Retinal pigment epithelial cell (primary cell): ENCODE measurements at regions not wholly inside any gene's neighbourhood (a gene's known extent, or its start where the extent isn't known, plus 50 kb on each side); places are given as distances from the start of the nearest gene placed in this dataset.

ENCODE experiments used
- DNase-seq: peaks from one replicate; pipeline ENCODE4 v3.0.0-alpha.2; 2010; ENCODE audit warnings: low read depth
- H3K4me3 ChIP-seq: 2 replicates; pipeline ENCODE4 v1.5.1; 2011; ENCODE audit warnings: mild to moderate bottlenecking, low read length, control low read depth, moderate library complexity
- TF ChIP-seq, protein P1 (sequence below): conservative IDR thresholded peaks from 2 replicates; pipeline ENCODE4 v1.5.1; 2011; ENCODE audit warnings: low read depth, low read length, control low read depth, inconsistent platforms

DNA sequence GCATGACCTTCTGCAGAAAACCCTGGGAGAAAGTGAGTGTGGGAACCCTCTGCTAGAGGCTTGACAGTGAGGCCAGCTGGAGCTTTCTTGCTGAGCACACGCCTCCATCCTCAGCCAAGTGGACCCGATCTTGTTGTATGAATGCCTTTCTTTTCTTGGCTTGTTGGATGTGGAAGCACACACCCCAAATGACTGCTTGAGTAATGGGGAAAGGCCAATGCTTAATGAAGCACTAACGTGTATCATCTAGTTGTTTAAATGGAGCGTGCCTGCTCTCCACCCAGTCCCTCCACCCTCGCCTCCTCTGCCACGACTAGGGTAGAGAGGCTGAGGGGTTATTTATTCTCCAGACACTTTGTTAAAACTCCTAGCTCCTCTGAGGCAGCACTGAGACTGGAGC lies 54.3 kb upstream of the IKBKE start:
- H3K4me3 ChIP-seq: no peak overlapping the region
- TF ChIP-seq, protein P1, sequence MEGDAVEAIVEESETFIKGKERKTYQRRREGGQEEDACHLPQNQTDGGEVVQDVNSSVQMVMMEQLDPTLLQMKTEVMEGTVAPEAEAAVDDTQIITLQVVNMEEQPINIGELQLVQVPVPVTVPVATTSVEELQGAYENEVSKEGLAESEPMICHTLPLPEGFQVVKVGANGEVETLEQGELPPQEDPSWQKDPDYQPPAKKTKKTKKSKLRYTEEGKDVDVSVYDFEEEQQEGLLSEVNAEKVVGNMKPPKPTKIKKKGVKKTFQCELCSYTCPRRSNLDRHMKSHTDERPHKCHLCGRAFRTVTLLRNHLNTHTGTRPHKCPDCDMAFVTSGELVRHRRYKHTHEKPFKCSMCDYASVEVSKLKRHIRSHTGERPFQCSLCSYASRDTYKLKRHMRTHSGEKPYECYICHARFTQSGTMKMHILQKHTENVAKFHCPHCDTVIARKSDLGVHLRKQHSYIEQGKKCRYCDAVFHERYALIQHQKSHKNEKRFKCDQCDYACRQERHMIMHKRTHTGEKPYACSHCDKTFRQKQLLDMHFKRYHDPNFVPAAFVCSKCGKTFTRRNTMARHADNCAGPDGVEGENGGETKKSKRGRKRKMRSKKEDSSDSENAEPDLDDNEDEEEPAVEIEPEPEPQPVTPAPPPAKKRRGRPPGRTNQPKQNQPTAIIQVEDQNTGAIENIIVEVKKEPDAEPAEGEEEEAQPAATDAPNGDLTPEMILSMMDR: no peak
- DNase-seq: no peak

DNA sequence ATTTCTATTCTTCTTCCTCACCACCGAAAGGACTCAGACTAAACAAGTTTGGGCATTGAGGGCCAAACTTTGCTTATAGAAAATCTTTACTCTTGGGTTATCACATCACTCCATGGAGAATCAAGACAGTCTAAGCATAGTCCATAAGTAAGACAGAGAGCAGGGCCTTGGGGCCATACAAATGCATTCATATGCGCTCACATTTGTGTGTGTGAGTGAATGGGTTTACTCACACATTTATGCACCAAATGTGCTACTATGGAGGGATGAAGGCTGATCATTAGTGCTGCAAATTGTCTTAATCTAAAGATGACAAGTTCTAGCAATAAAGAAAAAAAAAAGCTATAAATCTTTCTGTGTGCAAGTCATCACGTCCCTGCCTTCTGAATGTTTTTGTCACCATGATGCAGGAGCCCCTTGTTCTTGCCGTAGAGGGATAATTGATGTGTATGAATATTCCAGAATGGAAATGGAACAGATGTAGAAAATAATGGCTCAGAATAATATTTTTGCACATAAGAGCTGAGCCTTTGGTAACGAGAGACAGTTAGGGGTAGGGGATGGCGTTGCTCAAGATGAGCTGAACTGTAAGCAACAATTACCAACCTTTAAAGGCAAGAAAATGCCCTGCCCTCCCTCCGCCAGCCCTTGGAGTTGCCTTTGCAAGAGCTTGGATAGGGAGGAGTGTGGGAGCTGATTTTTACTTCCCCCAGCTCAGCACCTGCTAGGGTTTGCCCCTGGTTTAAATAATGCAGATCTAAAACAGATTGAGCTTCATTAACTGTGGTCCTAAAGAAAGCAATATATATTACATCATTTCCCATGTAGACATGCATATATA lies 52.3 kb upstream of the IKBKE start:
- no peak for DNase-seq
- TF ChIP-seq, protein P1: no peak
- no peak overlapping the region for H3K4me3 ChIP-seq

DNA sequence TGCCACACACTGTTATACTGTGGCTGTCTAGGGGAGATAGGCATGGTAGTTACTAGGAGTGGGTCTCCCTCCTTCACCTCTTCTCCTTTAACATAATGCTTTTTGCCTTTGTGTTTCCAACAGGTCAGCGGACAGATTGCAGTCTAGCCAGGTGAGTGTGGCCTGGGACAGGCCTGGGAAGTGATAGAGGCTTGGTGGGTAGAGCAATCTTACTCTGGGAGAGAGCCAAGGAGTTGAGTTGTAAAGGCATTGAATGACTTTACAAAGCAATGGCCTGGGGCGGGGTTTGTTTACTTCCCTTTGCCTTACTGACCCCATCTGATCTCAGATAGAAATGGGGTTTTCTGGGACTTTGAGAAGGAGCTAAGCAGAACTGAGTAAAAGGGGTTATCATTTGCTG lies 51.0 kb upstream of the IKBKE start:
- no peak for DNase-seq
- H3K4me3 ChIP-seq: no peak overlapping the region
- TF ChIP-seq, protein P1: no peak

DNA sequence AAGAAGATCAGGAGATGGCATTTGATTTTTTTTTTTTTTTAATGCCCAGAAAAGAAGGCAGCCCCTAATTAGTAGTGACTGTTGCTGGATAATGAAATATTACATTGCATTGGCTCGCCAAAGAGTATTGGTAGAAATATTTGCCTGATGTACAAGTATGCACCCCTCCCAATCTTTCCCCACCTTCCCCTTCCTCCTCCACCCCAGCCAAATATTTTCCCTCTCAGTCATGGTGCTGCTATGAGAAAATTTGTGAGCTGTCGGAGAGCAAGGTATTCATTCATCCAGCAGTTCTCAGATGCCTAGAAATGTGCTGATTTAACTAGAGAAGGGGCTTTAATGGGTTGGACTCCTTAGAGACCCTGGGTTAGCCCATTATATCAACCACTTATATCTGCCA lies 50.5 kb upstream of the IKBKE start:
- DNase-seq: no peak
- H3K4me3 ChIP-seq: no peak overlapping the region

DNA sequence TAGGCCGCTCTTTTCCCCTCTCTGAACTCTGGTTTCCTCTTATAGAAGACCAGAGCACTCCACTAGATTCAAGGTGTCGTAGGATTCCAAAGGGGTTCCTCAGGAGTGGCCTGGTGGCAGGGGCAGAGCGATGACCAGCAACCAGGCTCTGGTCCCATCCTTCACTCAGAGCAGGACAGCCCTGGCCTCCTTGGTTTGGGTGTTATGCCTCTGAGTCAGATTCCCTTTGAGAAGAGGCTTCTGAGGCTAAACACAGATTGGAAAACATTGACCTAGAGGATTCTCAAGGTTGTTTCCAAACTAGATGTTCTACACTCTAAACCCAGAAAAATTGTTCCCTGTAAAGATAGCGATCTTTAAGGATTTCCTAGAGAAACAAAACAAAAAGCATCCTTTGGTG lies 49.8 kb upstream of the IKBKE start:
- no peak for DNase-seq
- TF ChIP-seq, protein P1: no peak
- H3K4me3 ChIP-seq: no peak overlapping the region

More for the DNA sequence above, 50.5 kb upstream of the IKBKE start:
- TF ChIP-seq, protein P1: no peak
